ENCODE measurements at regions not wholly inside any gene's neighbourhood (a gene's known extent, or its start where the extent isn't known, plus 50 kb on each side); places are given as distances from the start of the nearest gene placed in this dataset.

GRCh38 chr14:65258391-65258790, 154.1 kb upstream of the FUT8 start:
- TF ChIP-seq CTCF (IDR thresholded peaks at IDR 0.05) (no peak), POLR2A (IDR thresholded peaks at IDR 0.05) (no peak), POLR2AphosphoS5 (IDR thresholded peaks at IDR 0.05; ENCODE audit: insufficient read depth in 1 of 2, low read depth in 1 of 2) (peak in 1 of 2 donors; percentile 38)
